Medulla oblongata (tissue), 1 donor: ENCODE measurements at regions not wholly inside any gene's neighbourhood (a gene's known extent, or its start where the extent isn't known, plus 50 kb on each side); places are given as distances from the start of the nearest gene placed in this dataset.
"Not testable (repeated sequence)": the region's sequence is repeated elsewhere in the genome, so short reads cannot be mapped to it uniquely, and the experiment has no call there.

Source experiments
- DNase-seq: peaks from one replicate; pipeline ENCODE4 v3.0.0-alpha.2; 2015; ENCODE audit errors: extremely low spot score

DNA sequence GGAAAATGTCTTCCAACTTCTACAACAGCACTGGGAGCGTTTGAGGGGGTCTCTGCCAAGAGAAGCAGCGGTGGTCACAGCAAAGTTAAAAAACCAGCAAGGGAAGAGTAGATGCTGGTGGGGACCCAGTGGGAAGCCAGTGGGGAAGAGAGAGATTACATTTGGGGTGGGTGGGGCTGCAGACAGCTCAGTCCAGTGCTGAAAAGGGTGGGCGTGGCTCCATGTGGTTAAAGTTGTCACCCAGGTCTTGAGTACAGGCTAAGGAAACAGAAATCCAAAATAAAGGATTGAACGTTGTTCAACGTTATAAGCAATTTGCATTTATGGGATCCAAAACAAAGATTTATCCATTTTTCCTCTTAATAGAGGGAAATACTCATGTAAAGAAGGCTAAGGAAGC, 106.3 kb upstream of the LY86 start:
- no peak for DNase-seq

DNA sequence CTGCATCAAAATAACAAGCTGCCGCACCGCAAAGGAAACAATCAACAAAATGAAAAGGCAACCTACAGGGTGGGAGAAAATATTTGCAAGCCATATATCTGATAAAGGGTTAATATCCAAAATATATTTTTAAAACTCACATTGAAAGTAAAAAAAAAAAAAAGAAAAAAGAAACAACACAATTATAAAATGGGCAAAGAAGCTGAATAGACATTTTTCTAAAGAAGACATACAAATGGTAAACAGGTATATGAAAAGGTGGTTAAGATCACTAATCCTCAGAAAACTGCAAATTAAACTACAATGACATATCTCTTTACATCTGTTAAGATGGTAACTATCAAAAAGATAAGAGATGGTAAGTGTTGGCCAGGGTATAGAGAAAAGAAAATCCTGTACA, 105.4 kb upstream of the LY86 start:
- DNase-seq: no peak

DNA sequence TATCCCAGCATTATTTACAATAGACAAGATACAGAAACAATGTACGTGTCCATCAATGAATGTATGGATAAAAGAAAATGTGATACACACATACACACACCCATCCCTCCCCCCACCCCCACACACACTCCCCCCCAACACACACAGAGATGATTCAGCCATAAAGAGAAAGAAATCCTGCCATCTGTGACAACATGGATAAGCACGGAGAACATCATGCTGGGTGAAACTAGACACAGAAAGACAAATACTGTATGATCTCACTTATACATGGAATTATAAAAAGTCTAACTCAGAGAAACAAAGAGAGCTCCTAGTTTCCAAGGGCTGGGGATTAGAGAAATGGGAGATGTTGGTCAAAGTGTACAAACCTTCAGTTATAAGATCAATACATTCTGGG, 104.8 kb upstream of the LY86 start:
- no peak for DNase-seq

DNA sequence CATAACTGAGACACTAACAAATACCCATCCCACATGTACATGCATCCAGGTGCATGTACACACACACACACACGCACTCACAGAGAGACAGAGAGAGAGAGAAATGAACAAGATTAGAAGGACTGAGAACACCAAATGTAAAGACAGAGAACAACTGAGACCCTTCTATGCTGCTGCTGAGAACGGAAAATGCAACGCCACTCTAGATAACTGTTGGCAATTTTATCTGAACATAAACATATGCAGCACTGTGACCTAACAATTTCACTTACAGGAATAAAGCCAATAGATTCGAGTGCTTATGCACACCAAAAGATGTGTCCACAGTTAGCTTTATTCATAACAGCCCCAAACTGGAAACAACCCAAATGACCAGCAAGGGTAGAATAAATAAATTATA, 103.8 kb upstream of the LY86 start:
- no peak for DNase-seq

DNA sequence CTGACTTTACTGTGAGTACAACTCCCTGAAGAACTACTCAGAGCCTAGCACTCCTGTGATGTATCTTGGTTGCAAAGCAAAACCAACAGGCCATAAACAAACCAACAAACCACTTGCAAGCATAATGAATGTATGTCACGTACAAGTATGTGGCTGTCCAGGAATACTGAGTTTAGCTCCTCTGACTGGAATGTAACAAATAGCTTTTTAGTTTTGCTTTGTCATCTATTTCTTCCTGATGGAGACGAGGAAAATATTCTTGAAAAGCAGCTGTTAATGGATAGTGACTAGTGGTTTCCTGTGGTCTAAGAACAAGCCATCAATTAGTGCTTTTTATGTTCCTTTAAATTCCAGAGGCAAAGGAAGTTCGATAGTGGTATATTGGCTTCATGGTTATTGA, 101.9 kb upstream of the LY86 start:
- DNase-seq: no peak

DNA sequence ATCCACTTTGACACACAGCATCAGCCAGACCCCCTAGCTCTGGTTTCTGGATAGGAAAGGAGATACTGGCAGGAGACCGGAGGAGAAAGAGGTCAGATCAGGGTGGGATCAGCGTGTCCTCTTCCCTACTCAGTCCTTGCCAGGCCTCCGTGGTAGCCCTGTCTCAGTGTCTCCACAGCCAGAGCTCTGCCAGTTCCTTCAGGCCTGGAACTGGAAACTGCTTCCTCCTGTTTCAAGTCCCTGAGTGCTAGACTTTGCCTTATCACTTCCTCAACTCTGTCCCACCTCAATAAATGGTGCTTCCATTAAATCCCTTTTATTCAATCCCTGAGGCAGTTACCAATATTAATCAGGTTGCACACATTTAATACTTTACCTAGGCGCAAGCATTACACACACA, 96.8 kb upstream of the LY86 start:
- DNase-seq: no peak

DNA sequence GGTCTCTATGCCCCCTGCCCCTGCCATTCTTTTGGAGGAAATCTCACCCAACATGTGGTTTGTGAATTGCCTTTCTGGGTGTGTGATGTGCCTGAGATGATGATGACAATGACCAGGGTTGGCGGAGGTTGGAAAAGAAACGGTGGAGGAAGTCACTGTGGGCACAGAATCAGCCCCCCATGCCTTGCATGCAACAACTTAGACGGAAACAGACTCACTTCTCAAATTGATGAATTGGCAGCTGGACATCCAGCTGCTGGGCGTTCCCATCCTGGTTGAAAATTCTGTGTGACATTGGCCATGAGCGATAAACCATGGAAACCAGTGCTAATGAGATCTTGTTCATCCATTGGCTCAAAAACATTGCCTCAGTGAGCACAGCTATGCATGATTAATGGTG, 95.8 kb upstream of the LY86 start:
- no peak for DNase-seq

DNA sequence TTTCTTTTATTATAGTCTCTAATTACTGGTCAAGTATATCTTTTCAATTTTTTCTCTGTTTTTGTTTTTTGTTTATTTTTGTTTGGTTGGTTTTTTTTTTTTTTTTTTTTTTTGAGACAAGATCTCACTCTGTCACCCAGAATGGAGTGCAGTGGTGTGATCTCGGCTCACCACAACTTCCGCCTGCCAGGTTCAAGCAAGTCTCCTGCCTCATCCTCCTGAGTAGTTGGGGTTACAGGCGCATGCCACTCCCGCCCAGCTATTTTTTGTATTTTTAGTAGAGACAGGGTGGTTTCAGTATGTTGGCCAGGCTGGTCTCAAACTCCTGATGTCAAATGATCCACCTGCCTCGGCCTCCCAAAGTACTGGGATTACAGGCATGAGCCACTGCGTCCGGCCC, 94.4 kb upstream of the LY86 start:
- not testable (repeated sequence) for DNase-seq

DNA sequence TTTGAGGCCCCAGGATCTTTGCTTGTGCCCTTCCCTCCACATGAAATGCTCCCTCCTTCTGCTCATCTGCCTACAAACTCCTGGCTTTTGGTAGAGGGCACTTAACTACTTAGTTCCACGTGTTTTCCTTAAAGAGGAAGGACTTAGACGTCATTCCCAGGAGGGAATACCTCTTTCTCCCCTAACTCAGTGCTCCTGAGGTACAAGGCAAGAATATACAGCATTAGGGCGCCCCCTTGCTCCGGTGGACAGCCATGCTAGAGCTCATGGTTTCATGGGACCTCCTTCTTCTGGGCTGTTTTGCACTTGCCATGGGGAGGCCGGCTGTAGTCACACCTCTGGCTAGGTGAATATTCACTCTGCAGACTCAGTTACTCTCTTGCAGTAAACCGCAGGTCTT, 93.8 kb upstream of the LY86 start:
- DNase-seq: peak; percentile 14

DNA sequence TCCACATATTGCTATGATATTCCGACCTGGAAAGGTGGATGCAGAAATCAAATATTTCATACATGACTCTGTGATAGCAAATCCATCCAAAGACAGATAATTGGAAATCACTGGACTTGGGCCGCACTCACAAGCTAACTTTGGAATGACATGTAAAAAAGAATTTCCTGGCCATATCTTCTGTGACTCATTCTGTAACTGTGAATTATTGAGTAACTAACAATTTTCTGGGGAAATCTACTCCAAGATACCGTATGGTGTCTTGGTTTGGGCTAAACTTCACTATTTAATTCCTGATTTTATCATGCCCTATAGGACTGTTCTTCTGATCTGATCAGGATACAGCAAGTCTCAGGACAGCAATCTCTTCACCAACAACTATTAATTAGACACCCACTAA, 92.7 kb upstream of the LY86 start:
- DNase-seq: no peak

DNA sequence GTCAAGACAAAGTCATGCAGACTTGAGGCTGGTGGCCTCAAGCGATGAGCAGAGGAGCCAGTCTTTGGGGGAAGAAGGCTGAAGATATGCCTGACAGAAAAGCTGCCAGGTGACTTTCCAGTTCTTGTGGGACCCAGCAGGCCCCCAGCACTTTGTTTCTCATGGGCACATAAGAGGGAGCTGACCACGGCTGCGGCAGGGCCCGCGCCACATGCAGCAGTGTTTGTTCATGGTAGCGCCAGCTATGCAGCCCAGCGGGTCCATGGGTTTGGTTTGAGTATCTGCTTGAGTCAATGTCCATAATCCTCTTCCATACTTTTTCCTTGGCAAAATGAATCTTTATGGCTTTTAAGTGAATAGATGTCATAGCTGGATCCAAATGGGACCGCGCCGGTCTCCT, 91.0 kb upstream of the LY86 start:
- no peak for DNase-seq

DNA sequence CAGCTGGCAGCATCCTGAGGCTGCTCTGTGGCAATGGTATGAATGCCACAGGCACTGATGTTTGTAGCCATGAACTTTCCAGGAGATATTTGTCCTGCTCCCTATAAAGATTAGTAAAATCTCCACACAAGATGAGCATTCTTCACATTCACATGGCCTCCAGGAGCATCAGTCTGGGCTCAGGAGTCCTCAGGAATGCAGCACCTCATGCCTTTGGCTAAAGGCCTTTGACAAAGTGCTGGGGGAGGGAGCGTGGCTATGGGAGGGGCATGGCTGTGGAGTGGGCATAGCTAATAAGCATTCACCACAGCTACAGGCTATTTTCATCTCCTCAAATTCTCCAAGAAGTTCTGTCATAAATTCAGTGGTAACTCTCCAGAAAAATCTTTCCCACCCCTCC, 90.5 kb upstream of the LY86 start:
- no peak for DNase-seq

DNA sequence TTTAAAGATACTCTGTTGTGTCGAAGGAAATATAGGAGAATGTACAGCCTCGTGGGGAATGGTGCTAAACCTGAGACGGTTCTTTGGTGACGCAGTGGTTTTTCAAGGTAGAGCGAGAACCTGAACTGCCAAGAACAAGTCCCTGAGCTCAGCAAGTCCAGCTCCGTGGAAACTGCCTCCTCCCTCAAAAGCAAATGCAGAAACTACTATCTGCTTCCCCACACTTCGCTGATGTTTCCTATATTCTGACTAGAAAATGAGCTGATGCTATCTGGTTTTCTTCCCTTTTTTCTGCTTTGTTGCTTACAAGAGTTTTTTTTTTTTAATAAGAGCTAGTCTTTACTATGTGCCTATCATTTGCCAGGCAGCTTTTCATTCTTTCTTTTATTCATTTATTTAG, 85.3 kb upstream of the LY86 start:
- DNase-seq: no peak

DNA sequence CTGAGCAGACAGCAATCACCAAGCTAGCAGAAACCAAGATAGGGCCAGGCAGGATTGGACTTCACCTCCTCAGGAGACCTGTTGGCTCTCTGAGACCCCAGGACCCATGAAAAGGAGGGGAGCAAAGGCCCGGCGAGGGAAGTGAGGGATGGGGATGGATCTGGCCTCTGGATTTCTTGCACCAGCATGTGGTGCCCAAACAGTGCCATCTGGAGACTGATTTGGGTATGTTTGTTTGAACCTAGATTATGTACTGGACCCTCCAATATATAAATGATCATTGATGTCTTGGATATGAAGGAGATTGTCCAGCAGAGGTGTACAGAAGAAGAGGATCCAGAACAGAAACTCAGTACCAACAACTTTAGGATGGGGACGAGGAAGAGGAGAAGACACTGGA, 83.4 kb upstream of the LY86 start:
- no peak for DNase-seq

DNA sequence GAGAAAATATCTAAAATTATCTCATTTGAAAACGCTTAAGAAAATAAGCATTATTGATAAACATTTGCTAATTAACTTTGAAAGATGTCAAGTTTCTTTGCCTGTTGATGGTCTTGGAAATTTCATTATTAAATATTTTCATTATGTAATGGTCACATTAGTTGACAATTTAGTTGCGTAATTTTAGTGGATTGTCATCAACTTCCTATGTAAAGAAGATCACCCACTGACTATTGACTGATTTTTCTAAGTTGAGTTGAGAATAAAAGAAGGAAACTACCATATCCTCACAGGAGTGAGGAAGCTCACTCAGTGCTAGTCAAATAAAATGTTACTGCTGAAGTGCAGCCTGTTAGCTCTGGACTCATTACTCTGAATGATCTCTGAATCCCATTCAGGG, 79.9 kb upstream of the LY86 start:
- DNase-seq: no peak

DNA sequence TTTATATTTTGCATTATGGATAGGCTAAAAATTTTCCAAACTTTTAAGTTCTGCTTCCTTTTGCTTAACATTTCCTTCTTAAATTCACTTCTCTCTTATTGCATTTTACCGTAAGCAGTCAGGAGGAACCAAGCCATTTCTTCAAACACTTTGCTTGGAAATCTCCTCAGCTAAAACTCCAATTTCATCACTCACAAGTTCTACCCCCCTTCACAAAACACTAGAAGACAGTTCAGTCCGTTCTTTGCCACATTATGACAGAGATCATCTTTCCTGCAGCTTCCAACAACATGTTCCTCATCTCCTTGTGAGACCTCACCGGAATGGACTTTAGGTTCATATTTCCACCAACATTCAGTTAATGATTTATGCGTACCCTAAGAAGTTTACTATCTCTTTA, 79.2 kb upstream of the LY86 start:
- DNase-seq: no peak

DNA sequence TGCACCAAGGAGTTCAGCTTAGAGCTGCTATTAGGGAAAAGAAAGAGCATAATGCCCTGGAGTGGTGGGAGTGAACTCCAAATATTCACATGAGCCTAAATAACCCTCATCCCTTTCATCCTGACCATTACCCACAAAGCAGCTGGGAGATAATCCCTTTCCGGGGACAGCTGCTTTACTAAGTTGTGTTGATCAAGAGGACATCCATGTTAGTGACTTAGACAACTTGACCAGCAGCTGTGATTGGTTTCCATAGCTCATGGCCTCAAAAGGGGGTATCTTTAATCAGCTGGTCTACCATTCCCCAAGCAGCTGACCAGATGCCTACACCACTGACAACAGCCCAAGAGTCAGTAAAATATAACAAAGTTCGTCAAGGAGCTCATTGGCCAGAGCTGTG, 75.8 kb upstream of the LY86 start:
- no peak for DNase-seq

DNA sequence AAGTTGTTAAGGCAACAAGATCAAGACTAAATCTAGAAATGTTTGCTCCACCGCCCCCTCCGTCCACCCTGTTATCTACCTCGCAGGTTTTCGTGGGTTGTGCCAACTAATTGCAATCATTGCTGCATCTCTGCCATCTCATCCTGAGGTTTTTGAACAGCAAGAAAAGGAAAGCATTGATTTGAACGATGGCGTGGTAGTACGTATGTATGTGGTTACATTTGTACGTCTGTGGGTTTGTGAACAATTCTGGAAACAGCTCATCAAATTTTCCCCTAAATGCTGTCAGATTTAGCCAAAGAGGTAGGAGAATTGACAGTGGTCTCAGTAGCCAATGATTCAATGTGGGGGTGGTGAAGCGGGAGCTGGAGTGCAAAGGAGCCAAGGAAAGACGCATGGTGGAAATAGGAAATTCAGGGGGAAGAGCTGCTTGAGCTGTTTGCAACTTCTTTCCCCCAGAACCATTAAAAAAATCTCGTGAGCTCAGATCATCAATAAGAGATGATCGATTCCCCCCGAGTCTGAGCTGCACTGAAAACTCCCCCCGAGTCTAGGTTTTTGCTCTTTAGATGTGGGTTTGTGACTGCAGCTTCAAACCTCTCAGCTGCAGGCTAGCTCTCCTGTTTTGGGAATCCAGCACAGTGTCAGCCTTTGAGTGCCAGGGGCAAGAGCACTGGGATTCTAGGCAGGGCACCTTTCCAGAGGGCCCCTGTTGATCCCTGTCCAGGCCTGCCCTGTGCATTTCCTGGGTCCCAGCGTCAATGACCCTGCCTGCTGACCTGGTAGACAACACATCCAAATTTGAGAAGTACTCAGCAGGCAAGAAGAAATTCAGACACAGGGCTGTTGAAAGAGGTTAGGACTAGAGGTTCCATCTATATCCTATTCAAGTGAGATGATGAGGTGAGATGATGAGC, 72.6 kb upstream of the LY86 start:
- DNase-seq: no peak

DNA sequence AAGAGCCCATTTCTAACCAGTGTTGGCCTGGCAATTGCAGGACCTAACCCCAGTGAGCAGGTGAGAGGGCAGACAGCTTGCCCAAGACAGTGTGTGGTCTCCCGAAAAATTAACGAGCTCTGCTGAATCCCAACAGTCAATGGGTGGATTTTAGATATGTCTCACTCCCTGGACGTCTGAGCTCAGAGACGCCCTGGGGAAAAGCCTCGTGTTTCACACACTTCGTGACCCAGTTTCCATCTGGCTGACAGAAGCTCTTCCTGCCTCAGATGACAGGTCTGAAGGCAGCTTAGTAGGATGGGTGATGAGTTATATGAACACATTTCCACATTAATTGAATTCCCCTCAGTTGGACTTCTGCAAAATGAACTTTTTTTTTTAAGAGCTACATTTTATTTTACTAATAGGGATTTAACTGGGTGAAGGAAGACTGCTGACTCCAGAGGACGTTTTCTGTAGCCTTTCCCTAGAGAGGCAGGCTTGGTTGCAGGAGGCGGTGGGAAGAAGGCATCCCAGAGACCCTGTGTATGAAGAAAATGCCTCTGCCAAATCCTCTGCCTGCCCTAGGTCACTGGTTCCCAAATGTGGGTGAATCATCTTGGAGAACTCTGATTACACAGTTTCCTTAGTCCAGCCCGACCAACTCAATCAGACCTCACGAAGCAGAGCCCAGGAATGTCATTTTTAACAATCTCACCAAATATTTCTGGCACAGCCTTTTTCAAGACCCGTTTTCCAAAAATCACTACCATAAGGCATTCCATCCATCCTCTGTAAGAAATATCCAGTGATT, 71.7 kb upstream of the LY86 start:
- no peak for DNase-seq

DNA sequence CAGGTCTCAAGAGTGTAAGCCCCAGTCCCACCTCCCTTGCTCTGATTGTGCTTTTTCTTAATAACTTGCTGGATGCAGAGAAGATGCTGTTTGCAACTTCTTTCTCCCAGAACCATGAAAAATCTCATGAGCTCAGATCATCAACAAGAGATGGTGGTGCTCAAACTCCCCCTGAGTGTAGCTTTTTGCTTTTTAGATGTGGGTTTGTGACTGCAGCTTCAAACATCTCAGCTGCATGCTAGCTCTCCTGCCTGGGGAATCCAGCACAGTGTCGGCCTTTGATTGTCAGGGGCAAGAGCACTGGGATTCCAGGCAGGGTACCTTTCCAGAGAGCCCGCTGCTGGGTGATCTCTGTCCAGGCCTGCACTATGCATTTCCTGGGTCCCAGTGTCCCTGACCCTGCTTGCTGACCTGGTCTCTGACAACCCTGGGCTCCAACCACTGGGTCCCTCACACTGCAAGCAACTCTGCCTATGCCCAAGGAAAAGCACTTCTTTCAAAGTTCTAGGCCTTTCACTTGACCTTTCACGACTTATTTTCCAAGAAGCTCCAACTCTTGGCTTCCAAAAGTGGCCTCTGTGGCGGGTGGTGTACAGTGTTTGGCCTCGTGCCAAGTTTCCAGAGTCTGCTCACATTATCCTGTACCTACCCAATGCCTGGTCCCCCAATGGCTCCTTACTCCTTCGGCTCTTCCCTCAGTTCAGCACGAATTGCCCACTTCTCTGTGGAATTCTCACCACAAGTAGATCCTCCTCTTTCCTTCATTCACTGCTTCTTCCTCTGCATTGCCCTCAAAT, 69.7 kb upstream of the LY86 start:
- DNase-seq: no peak

DNA sequence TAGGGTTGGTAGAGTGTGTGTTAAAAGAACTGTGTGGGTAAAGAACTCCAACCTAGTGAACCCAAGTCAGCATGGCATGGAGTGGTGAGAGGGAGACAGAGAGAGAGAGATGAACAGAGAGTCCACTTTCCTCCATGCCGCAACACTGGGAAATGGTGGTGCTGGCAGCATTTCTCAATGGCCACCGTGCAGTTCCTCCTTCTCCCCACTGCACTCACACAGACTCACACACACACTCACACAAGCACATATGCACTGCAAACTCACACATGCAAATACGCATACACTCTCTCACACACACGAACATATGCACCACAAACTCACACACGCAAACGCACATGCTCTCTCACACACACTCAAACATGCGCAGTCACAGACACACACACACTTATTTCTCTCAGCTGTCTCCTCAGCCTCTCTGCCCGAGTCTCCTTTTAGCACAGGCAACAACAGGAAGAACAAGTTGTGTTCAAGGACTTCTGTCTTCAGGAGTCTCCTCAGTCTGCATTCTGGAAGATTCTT, 66.5 kb upstream of the LY86 start:
- no peak for DNase-seq

DNA sequence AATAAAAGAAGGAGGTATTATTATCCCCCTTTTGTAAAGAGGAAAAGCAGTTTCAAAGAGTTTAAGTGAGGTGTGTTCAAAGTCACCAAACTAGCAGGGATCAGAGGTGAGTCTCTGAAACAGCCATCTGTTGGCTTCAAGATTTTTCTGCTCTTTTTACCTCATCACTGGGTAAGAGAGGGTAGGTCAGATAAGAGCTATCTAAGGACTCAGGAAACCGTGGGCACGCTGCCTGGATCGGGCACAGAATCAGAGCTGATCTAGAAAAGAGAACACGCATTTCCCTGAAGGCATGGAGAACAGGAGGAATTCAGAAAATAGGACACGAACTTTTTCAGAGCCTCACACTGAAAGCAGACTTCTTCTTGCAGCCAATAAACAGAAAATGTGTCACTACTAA, 65.8 kb upstream of the LY86 start:
- no peak for DNase-seq
